Brain microvascular endothelial cell (primary cell): ENCODE measurements at regions not wholly inside any gene's neighbourhood (a gene's known extent, or its start where the extent isn't known, plus 50 kb on each side); places are given as distances from the start of the nearest gene placed in this dataset.

Source experiments
- DNase-seq: peaks from one replicate; pipeline ENCODE4 v3.0.0-alpha.2; 2020
- H3K27ac ChIP-seq: fragments of 250-450 bp; sonication (Bioruptor Pico); 2 replicates; pipeline ENCODE4 v1.5.1; 2020; ENCODE audit warnings: mild to moderate bottlenecking, moderate library complexity
- H3K27me3 ChIP-seq: fragments of 250-450 bp; sonication (Bioruptor Pico); replicated peaks from 2 replicates; pipeline ENCODE4 v1.5.1; 2020; ENCODE audit warnings: mild to moderate bottlenecking
- H3K36me3 ChIP-seq: fragments of 250-450 bp; sonication (Bioruptor Pico); replicated peaks from 2 replicates; pipeline ENCODE4 v1.5.1; 2020; ENCODE audit warnings: mild to moderate bottlenecking
- H3K4me3 ChIP-seq: 2 replicates; pipeline ENCODE4 v1.5.1; 2011; ENCODE audit warnings: low read depth, mild to moderate bottlenecking, control low read depth, low read length, moderate library complexity
- CTCF ChIP-seq: IDR thresholded peaks from 2 replicates; pipeline ENCODE4 v1.5.1; 2011; ENCODE audit warnings: low read depth, mild to moderate bottlenecking, moderate library complexity, low read length, control low read depth, inconsistent platforms; ENCODE audit errors: missing control alignments
- in situ Hi-C: cut with HindIII; loops from 2 replicates; pipeline ENCODE4 v1.10.0; 2017; ENCODE audit warnings: low sequenced_read_pairs, low pct_ligation_motif_present

GRCh38 chr14:48349689-48350088 lies 674.3 kb upstream of the MDGA2 start:
- TF ChIP-seq CTCF = no peak
- Histone ChIP-seq H3K36me3 (no peaks in the 10 kb centered on the region), H3K4me3 (no peak overlapping the region), H3K27me3 (no peaks in the 10 kb centered on the region), H3K27ac (no peak overlapping the region)
- no peak for DNase-seq
- in situ Hi-C loops = no loop called here

- in situ Hi-C loops = no loop called here
- Histone ChIP-seq H3K36me3 (no peaks in the 10 kb centered on the region), H3K27me3 (no peaks in the 10 kb centered on the region), H3K27ac (no peak overlapping the region), H3K4me3 (no peak overlapping the region)
- no peak for DNase-seq
- no peak for TF ChIP-seq CTCF
These were observed 665.7 kb upstream of the MDGA2 start for GRCh38 chr14:48341069-48341468.

- TF ChIP-seq CTCF = no peak
- in situ Hi-C loops = no loop called here
- H3K4me3 ChIP-seq = no peak overlapping the region
- H3K27me3 ChIP-seq = no peaks in the 10 kb centered on the region
- DNase-seq = no peak
- H3K36me3 ChIP-seq = no peaks in the 10 kb centered on the region
- H3K27ac ChIP-seq = no peak overlapping the region
These were observed 658.0 kb upstream of the MDGA2 start for GRCh38 chr14:48333221-48333920.

GRCh38 chr14:48331421-48331820 lies 656.0 kb upstream of the MDGA2 start:
- in situ Hi-C loops = no loop called here
- DNase-seq = no peak
- TF ChIP-seq CTCF = no peak
- Histone ChIP-seq H3K36me3 (no peaks in the 10 kb centered on the region), H3K4me3 (no peak overlapping the region), H3K27me3 (no peaks in the 10 kb centered on the region), H3K27ac (no peak overlapping the region)

GRCh38 chr14:48325486-48325885 lies 650.1 kb upstream of the MDGA2 start:
- DNase-seq = no peak
- no peak for TF ChIP-seq CTCF
- no peaks in the 10 kb centered on the region for H3K36me3 ChIP-seq
- no peak overlapping the region for H3K27ac ChIP-seq
- H3K27me3 ChIP-seq = no peaks in the 10 kb centered on the region
- no peak overlapping the region for H3K4me3 ChIP-seq
- in situ Hi-C loops = no loop called here

- H3K27ac ChIP-seq = no peak overlapping the region
- in situ Hi-C loops = no loop called here
- DNase-seq = peak; percentile 5
- H3K36me3 ChIP-seq = no peaks in the 10 kb centered on the region
- no peaks in the 10 kb centered on the region for H3K27me3 ChIP-seq
- no peak overlapping the region for H3K4me3 ChIP-seq
- TF ChIP-seq CTCF = no peak
These were observed 648.3 kb upstream of the MDGA2 start for GRCh38 chr14:48323665-48324064.
